ENCODE measurements at regions not wholly inside any gene's neighbourhood (a gene's known extent, or its start where the extent isn't known, plus 50 kb on each side); places are given as distances from the start of the nearest gene placed in this dataset. TPM values are rescaled to one million over a fixed set of nuclear protein-coding genes. Genes with fewer than 3 reads are reported as not detected.

GRCh38 chr13:27372896-27373295, 51.5 kb upstream of the GTF3A start:
- no peaks in the 10 kb centered on the region for H4K20me1 ChIP-seq (ENCODE audit: insufficient read depth, poor library complexity, severe bottlenecking)
- H3K9me3 ChIP-seq (ENCODE audit: low read depth) = no peaks in the 10 kb centered on the region
- no peaks in the 10 kb centered on the region for H3K9me2 ChIP-seq (replicated peaks; ENCODE audit: insufficient read depth)
- peaks cover 3% of the 10 kb centered on the region for H3K4me1 ChIP-seq (ENCODE audit: insufficient read depth)
- DNase-seq (ENCODE audit: low spot score) = peak; percentile 77
- peak; percentile 28 for TF ChIP-seq CTCF (IDR thresholded peaks at IDR 0.05; ENCODE audit: poor library complexity)
- TF ChIP-seq EZH2 (IDR thresholded peaks at IDR 0.05; ENCODE audit: borderline replicate concordance) = no peak
- H3K36me3 ChIP-seq (replicated peaks; ENCODE audit: insufficient read depth, low read depth) = no peaks in the 10 kb centered on the region
- no peaks in the 10 kb centered on the region for H3K27me3 ChIP-seq
- H3K27ac ChIP-seq = peak overlapping the region; percentile 26
- peak overlapping the region; percentile 18 for H3K4me2 ChIP-seq
- H2AFZ ChIP-seq = no peak overlapping the region
- WGBS (ENCODE audit: low lambda C conversion rate, missing lambda C conversion rate) = 9% methylated on average over 11 of the region's 11 CpGs
- H3K4me3 ChIP-seq = no peak overlapping the region
- H3K79me2 ChIP-seq = no peaks in the 10 kb centered on the region

- H3K27ac ChIP-seq = no peak overlapping the region
- H3K4me1 ChIP-seq (ENCODE audit: insufficient read depth) = peaks cover 1% of the 10 kb centered on the region
- no peaks in the 10 kb centered on the region for H3K36me3 ChIP-seq (replicated peaks; ENCODE audit: insufficient read depth, low read depth)
- no peaks in the 10 kb centered on the region for H3K27me3 ChIP-seq
- DNase-seq (ENCODE audit: low spot score) = no peak
- no peaks in the 10 kb centered on the region for H3K79me2 ChIP-seq
- no peak overlapping the region for H2AFZ ChIP-seq
- no peaks in the 10 kb centered on the region for H3K9me2 ChIP-seq (replicated peaks; ENCODE audit: insufficient read depth)
- 83% methylated on average over 10 of the region's 10 CpGs for WGBS (ENCODE audit: low lambda C conversion rate, missing lambda C conversion rate)
- no peaks in the 10 kb centered on the region for H4K20me1 ChIP-seq (ENCODE audit: insufficient read depth, poor library complexity, severe bottlenecking)
- H3K4me3 ChIP-seq = no peak overlapping the region
- TF ChIP-seq EZH2phosphoT487 (IDR thresholded peaks at IDR 0.05; ENCODE audit: low read depth, severe bottlenecking, unreplicated experiment) (no peak), CTCF (IDR thresholded peaks at IDR 0.05; ENCODE audit: poor library complexity) (no peak), EZH2 (IDR thresholded peaks at IDR 0.05; ENCODE audit: borderline replicate concordance) (no peak)
- no peak overlapping the region for H3K4me2 ChIP-seq
- no peaks in the 10 kb centered on the region for H3K9me3 ChIP-seq (ENCODE audit: low read depth)
These were observed 50.2 kb upstream of the GTF3A start for GRCh38 chr13:27374126-27374613.

Small RNAs in the stretch of these regions (small RNA-seq; reads per million reads assigned to genes)
- gene RNU6-70P = not detected

Measured in hepatocyte (in vitro differentiated cells).